ENCODE measurements at regions not wholly inside any gene's neighbourhood (a gene's known extent, or its start where the extent isn't known, plus 50 kb on each side); places are given as distances from the start of the nearest gene placed in this dataset.
"Not testable (repeated sequence)": the region's sequence is repeated elsewhere in the genome, so short reads cannot be mapped to it uniquely, and the experiment has no call there.

DNA sequence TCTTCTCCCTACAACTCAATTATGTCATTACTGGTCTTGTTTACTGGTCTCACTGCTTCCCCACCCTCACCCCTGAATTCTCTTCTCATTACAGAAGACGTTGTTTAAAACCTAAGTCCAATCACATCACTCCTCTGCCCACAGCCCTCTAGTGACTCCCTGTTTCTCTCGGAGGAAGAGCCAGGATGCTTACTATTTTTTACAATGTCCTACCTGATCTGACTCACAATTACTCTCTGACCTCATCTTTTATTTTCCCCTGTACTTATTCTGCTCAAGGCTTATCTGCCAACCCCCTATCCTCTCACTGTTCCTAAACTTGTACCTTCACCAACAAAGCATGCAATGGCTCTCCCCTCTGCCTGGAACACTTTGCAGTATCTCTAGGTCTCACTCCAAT lies 400.4 kb upstream of the PTCHD4 start:
- Histone ChIP-seq H3K36me3 (ENCODE audit: control insufficient read depth, insufficient read depth, low read length) (no peaks in the 10 kb centered on the region), H3K4me1 (ENCODE audit: control insufficient read depth, insufficient read depth, low read length) (no peaks in the 10 kb centered on the region), H3K27ac (ENCODE audit: low read length) (no peak overlapping the region), H3K4me3 (ENCODE audit: low read length) (no peak overlapping the region), H3K9me3 (ENCODE audit: control insufficient read depth, insufficient read depth, low read length) (no peaks in the 10 kb centered on the region), H3K27me3 (ENCODE audit: control insufficient read depth, insufficient read depth, low read length) (no peaks in the 10 kb centered on the region)
- no CpG with 5 or more reads among the region's 2 CpGs for WGBS (ENCODE audit: insufficient coverage, insufficient read length)
- no peak for DNase-seq (ENCODE audit: low read depth, low spot score)

DNA sequence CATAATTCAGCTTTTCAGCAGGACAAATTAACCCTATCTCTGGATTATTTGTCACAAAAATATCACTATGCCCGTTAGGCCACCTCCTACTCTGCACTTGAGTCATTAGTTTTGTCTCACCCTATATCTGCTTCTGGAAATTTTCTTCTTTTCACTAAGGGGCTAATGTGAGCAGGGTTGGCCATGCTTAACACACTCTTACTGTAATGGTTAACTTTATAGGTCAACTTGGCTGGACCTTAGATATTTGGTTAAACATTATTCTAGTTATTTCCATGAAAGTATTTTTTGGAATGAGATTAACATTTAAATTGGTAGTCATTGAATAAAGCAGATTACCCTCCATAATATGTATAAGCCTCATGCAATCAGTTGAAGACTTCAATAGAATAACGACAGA lies 394.6 kb upstream of the PTCHD4 start:
- DNase-seq (ENCODE audit: low read depth, low spot score) = no peak
- no peaks in the 10 kb centered on the region for H3K9me3 ChIP-seq (ENCODE audit: control insufficient read depth, insufficient read depth, low read length)
- H3K27me3 ChIP-seq (ENCODE audit: control insufficient read depth, insufficient read depth, low read length) = no peaks in the 10 kb centered on the region
- no peak overlapping the region for H3K27ac ChIP-seq (ENCODE audit: low read length)
- H3K36me3 ChIP-seq (ENCODE audit: control insufficient read depth, insufficient read depth, low read length) = no peaks in the 10 kb centered on the region
- WGBS (ENCODE audit: insufficient coverage, insufficient read length) = no CpG with 5 or more reads among the region's 2 CpGs
- no peaks in the 10 kb centered on the region for H3K4me1 ChIP-seq (ENCODE audit: control insufficient read depth, insufficient read depth, low read length)
- H3K4me3 ChIP-seq (ENCODE audit: low read length) = no peak overlapping the region

DNA sequence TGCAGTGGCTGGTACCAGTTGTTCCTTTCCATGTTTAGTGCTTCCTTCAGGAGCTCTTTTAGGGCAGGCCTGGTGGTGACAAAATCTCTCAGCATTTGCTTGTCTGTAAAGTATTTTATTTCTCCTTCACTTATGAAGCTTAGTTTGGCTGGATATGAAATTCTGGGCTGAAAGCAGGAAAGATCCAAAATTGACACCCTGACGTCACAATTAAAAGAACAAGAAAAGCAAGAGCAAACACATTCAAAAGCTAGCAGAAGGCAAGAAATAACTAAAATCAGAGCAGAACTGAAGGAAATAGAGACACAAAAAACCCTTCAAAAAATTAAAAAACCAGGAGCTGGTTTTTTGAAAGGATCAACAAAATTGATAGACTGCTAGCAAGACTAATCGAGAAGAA lies 382.4 kb upstream of the PTCHD4 start:
- no CpG with 5 or more reads among the region's 2 CpGs for WGBS (ENCODE audit: insufficient coverage, insufficient read length)
- DNase-seq (ENCODE audit: low read depth, low spot score); H3K27me3 ChIP-seq (ENCODE audit: control insufficient read depth, insufficient read depth, low read length); H3K36me3 ChIP-seq (ENCODE audit: control insufficient read depth, insufficient read depth, low read length); H3K9me3 ChIP-seq (ENCODE audit: control insufficient read depth, insufficient read depth, low read length); H3K4me3 ChIP-seq (ENCODE audit: low read length); H3K27ac ChIP-seq (ENCODE audit: low read length); H3K4me1 ChIP-seq (ENCODE audit: control insufficient read depth, insufficient read depth, low read length): not testable (repeated sequence)

DNA sequence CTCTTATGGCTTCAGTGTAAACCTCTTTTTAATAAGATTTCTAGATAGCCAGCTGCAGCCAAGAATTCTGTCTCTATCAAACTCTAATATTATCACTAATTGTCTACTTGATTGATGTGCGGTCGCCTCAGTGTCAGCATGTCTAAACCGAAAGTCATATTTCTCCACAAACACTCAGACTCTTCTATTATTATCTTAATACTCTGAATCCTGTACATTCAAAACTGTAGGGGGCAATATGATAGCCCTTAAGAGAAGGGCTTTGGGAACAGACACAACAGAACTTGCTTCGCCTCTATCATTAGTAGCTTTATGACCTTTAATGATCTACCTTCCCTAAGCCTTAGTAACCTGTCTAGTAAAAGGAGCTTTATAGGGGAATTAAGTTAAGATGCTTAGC lies 379.7 kb upstream of the PTCHD4 start:
- no peaks in the 10 kb centered on the region for H3K4me1 ChIP-seq (ENCODE audit: control insufficient read depth, insufficient read depth, low read length)
- H3K4me3 ChIP-seq (ENCODE audit: low read length) = no peak overlapping the region
- no CpG with 5 or more reads among the region's 4 CpGs for WGBS (ENCODE audit: insufficient coverage, insufficient read length)
- no peaks in the 10 kb centered on the region for H3K9me3 ChIP-seq (ENCODE audit: control insufficient read depth, insufficient read depth, low read length)
- no peaks in the 10 kb centered on the region for H3K36me3 ChIP-seq (ENCODE audit: control insufficient read depth, insufficient read depth, low read length)
- no peak overlapping the region for H3K27ac ChIP-seq (ENCODE audit: low read length)
- H3K27me3 ChIP-seq (ENCODE audit: control insufficient read depth, insufficient read depth, low read length) = no peaks in the 10 kb centered on the region
- no peak for DNase-seq (ENCODE audit: low read depth, low spot score)

DNA sequence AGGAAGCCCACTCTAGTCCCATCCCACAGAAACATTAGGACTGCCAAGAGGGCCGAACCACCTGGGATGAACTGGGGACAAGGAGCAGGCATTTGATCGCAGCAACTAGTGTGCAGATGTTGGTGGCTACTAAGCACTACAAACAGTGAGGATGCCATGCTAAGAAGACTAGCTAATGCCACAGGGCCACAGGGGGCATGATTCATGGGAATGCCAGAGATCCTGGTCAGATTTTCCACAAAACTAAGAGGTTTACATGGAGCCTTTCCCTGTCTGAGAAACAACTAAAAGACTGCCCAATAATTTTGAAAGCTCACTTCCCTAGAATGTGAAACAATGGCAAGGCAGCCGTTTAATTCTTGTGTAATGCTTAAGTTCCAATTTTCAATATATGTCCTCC lies 375.9 kb upstream of the PTCHD4 start:
- no peak for DNase-seq (ENCODE audit: low read depth, low spot score)
- H3K4me1 ChIP-seq (ENCODE audit: control insufficient read depth, insufficient read depth, low read length) = no peaks in the 10 kb centered on the region
- H3K27me3 ChIP-seq (ENCODE audit: control insufficient read depth, insufficient read depth, low read length) = no peaks in the 10 kb centered on the region
- no CpG with 5 or more reads among the region's 3 CpGs for WGBS (ENCODE audit: insufficient coverage, insufficient read length)
- no peaks in the 10 kb centered on the region for H3K36me3 ChIP-seq (ENCODE audit: control insufficient read depth, insufficient read depth, low read length)
- H3K9me3 ChIP-seq (ENCODE audit: control insufficient read depth, insufficient read depth, low read length) = no peaks in the 10 kb centered on the region
- no peak overlapping the region for H3K4me3 ChIP-seq (ENCODE audit: low read length)
- no peak overlapping the region for H3K27ac ChIP-seq (ENCODE audit: low read length)

DNA sequence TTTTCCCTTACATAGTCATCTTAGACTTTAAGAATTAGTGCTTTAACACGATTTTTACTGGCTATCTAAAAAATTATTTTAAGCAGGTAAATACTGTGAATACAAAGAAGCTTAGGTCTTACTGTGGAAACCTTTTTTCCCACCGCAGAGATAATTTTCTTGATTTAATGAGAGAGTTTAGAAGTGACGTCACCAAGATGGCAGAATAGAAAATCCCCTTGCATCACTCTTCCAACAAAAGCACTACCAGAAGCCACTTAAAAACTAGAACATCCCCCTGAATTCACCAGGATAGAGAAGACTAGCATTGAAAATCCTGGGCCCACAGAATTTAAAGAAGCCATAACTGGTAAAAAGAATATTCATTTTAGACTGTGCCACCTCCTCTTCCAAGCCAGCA lies 375.4 kb upstream of the PTCHD4 start:
- H3K4me1 ChIP-seq (ENCODE audit: control insufficient read depth, insufficient read depth, low read length) = no peaks in the 10 kb centered on the region
- no peak overlapping the region for H3K4me3 ChIP-seq (ENCODE audit: low read length)
- H3K27me3 ChIP-seq (ENCODE audit: control insufficient read depth, insufficient read depth, low read length) = no peaks in the 10 kb centered on the region
- no peak for DNase-seq (ENCODE audit: low read depth, low spot score)
- no peaks in the 10 kb centered on the region for H3K36me3 ChIP-seq (ENCODE audit: control insufficient read depth, insufficient read depth, low read length)
- H3K27ac ChIP-seq (ENCODE audit: low read length) = no peak overlapping the region
- no peaks in the 10 kb centered on the region for H3K9me3 ChIP-seq (ENCODE audit: control insufficient read depth, insufficient read depth, low read length)
- WGBS (ENCODE audit: insufficient coverage, insufficient read length) = no CpG with 5 or more reads among the region's 3 CpGs

DNA sequence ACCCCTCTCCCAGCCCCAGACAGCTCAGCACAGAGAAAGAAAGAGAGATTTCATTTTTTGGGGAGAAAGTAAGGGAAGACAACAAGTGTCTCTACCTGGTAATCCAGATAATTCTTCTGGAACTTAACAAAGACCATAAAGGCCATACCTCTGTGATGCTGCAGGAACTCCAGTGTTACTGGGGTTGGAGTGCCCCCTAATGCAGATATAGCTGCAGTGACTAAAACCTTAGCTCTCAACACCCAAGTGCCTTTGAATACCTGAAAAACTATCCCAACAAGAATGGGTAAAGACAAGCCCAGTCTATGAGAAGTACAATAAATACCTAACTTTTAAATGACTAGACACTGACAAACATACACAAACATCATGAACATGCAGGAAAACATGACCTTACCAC lies 365.3 kb upstream of the PTCHD4 start:
- no peak overlapping the region for H3K4me3 ChIP-seq (ENCODE audit: low read length)

DNA sequence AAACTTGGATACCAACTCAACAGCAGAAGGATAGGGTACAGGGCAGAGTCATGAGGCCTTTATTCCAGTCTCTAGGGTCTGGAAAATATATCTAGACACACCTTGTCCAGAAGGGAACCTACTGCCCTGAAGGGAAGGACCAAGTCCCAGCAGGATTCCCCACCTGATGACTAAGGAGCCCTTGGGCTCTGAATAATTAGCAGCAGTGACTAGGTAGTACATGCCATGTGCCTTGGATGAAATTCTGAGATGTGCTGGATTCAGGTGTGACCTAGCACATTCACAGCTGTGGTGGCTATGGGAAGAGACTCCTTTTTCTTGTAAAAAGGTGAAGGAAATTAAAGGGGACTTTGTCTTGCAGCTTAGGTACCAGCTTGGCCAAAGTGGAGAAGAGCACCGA lies 364.3 kb upstream of the PTCHD4 start:
- Histone ChIP-seq H3K36me3 (ENCODE audit: control insufficient read depth, insufficient read depth, low read length) (no peaks in the 10 kb centered on the region), H3K4me3 (ENCODE audit: low read length) (no peak overlapping the region), H3K4me1 (ENCODE audit: control insufficient read depth, insufficient read depth, low read length) (no peaks in the 10 kb centered on the region), H3K27ac (ENCODE audit: low read length) (no peak overlapping the region), H3K27me3 (ENCODE audit: control insufficient read depth, insufficient read depth, low read length) (no peaks in the 10 kb centered on the region), H3K9me3 (ENCODE audit: control insufficient read depth, insufficient read depth, low read length) (no peaks in the 10 kb centered on the region)
- DNase-seq (ENCODE audit: low read depth, low spot score) = no peak
- WGBS (ENCODE audit: insufficient coverage, insufficient read length) = no CpG with 5 or more reads among the region's 1 CpG

More for the DNA sequence above, 365.3 kb upstream of the PTCHD4 start:
- no peaks in the 10 kb centered on the region for H3K27me3 ChIP-seq (ENCODE audit: control insufficient read depth, insufficient read depth, low read length)
- H3K27ac ChIP-seq (ENCODE audit: low read length) = no peak overlapping the region
- H3K4me1 ChIP-seq (ENCODE audit: control insufficient read depth, insufficient read depth, low read length) = no peaks in the 10 kb centered on the region
- H3K36me3 ChIP-seq (ENCODE audit: control insufficient read depth, insufficient read depth, low read length) = no peaks in the 10 kb centered on the region
- H3K9me3 ChIP-seq (ENCODE audit: control insufficient read depth, insufficient read depth, low read length) = no peaks in the 10 kb centered on the region
- DNase-seq (ENCODE audit: low read depth, low spot score) = peak; percentile 25

DNA sequence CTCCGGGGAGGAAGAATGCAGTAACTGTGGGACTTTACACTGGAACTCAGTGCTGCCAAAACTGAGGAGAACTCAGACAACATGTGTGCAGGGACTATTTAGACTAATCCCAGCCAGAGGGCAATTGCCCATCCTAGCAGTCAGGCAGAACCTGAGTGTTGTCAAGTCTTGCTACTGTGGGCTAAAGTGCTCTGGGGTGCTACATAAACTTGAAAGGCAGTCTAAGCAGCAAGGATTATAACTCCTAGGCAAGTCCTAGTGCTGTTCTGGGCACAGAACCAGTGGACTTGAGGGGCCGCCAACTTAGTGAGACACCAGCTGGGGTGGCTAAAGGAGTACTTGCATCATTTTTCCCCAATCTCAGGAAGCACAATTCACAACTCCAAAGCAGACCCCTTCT lies 363.8 kb upstream of the PTCHD4 start:
- Histone ChIP-seq H3K9me3 (ENCODE audit: control insufficient read depth, insufficient read depth, low read length) (no peaks in the 10 kb centered on the region), H3K4me3 (ENCODE audit: low read length) (no peak overlapping the region), H3K36me3 (ENCODE audit: control insufficient read depth, insufficient read depth, low read length) (no peaks in the 10 kb centered on the region), H3K27ac (ENCODE audit: low read length) (no peak overlapping the region), H3K4me1 (ENCODE audit: control insufficient read depth, insufficient read depth, low read length) (no peaks in the 10 kb centered on the region), H3K27me3 (ENCODE audit: control insufficient read depth, insufficient read depth, low read length) (no peaks in the 10 kb centered on the region)
- DNase-seq (ENCODE audit: low read depth, low spot score) = no peak
- no CpG with 5 or more reads among the region's 2 CpGs for WGBS (ENCODE audit: insufficient coverage, insufficient read length)

DNA sequence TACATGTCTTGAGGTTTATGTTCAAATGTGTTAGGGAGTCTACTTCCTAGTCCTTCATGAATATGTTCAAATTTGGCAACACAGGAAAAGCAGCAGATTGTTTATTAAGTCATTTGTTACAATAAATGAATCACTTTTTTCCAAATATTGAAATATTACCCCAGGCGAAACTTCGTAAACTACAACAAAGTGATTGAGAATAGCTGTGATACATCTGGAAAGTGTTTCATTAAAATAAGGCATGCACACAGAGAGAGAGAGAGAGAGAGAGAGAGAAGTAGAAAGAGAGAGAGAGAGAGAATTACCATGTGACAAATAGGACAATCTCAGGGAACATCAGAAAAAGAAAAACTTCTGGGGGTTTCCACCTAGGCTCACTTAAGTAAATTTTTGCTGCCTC lies 363.1 kb upstream of the PTCHD4 start:
- WGBS (ENCODE audit: insufficient coverage, insufficient read length) = no CpG with 5 or more reads among the region's 2 CpGs
- Histone ChIP-seq H3K4me1 (ENCODE audit: control insufficient read depth, insufficient read depth, low read length) (no peaks in the 10 kb centered on the region), H3K27me3 (ENCODE audit: control insufficient read depth, insufficient read depth, low read length) (no peaks in the 10 kb centered on the region), H3K4me3 (ENCODE audit: low read length) (no peak overlapping the region), H3K27ac (ENCODE audit: low read length) (no peak overlapping the region), H3K9me3 (ENCODE audit: control insufficient read depth, insufficient read depth, low read length) (no peaks in the 10 kb centered on the region), H3K36me3 (ENCODE audit: control insufficient read depth, insufficient read depth, low read length) (no peaks in the 10 kb centered on the region)
- DNase-seq (ENCODE audit: low read depth, low spot score) = no peak

DNA sequence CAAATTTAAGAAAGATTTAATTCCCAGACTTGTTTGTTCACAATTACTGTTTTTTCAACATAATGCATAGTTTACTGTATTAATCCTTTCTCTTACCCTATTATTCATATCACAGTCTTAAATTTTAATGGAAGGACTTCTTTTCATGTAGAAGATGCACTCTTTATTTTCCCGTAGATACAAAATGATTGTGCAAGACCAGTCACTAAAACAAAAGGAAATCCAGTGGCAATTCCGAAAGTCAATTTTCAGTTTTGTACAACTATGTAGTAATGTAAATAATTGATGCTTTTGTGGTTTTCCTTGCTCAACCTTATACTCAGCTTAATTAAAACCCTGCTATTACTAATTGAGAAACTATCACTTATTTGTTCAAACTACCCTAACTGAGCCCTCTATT lies 361.5 kb upstream of the PTCHD4 start:
- DNase-seq (ENCODE audit: low read depth, low spot score) = no peak
- Histone ChIP-seq H3K4me3 (ENCODE audit: low read length) (no peak overlapping the region), H3K9me3 (ENCODE audit: control insufficient read depth, insufficient read depth, low read length) (no peaks in the 10 kb centered on the region), H3K36me3 (ENCODE audit: control insufficient read depth, insufficient read depth, low read length) (no peaks in the 10 kb centered on the region), H3K27me3 (ENCODE audit: control insufficient read depth, insufficient read depth, low read length) (no peaks in the 10 kb centered on the region), H3K27ac (ENCODE audit: low read length) (no peak overlapping the region), H3K4me1 (ENCODE audit: control insufficient read depth, insufficient read depth, low read length) (no peaks in the 10 kb centered on the region)
- no CpG with 5 or more reads among the region's 2 CpGs for WGBS (ENCODE audit: insufficient coverage, insufficient read length)
